HG02981 (cell line): ENCODE measurements at regions not wholly inside any gene's neighbourhood (a gene's known extent, or its start where the extent isn't known, plus 50 kb on each side); places are given as distances from the start of the nearest gene placed in this dataset.

Experiments used
- ATAC-seq: cut with Tn5 transposase; IDR thresholded peaks from one replicate; pipeline ENCODE4 v1.9.1; 2021; ENCODE audit warnings: mild to moderate bottlenecking, moderate library complexity; ENCODE audit not compliant: unreplicated experiment

GRCh38 chr9:82532504-82533180 is 530.3 kb downstream of the RASEF start:
- ATAC-seq = no peak

- ATAC-seq = no peak
Measured at GRCh38 chr9:82535432-82535998, 527.4 kb downstream of the RASEF start.

GRCh38 chr9:82538634-82539033 is 524.3 kb downstream of the RASEF start:
- no peak for ATAC-seq

- no peak for ATAC-seq
Measured at GRCh38 chr9:82539146-82539545, 523.8 kb downstream of the RASEF start.

GRCh38 chr9:82539856-82540579 is 522.9 kb downstream of the RASEF start:
- no peak for ATAC-seq

- no peak for ATAC-seq
Measured at GRCh38 chr9:82543726-82544125, 519.2 kb downstream of the RASEF start.

GRCh38 chr9:82546136-82546535 is 516.8 kb downstream of the RASEF start:
- ATAC-seq = no peak

- ATAC-seq = no peak
Measured at GRCh38 chr9:82547995-82548394, 514.9 kb downstream of the RASEF start.

GRCh38 chr9:82549174-82549821 is 513.6 kb downstream of the RASEF start:
- no peak for ATAC-seq

GRCh38 chr9:82552784-82553183 is 510.2 kb downstream of the RASEF start:
- no peak for ATAC-seq

- no peak for ATAC-seq
Measured at GRCh38 chr9:82553654-82554366, 509.1 kb downstream of the RASEF start.

GRCh38 chr9:82554381-82554780 is 508.6 kb downstream of the RASEF start:
- ATAC-seq = no peak

- no peak for ATAC-seq
Measured at GRCh38 chr9:82555031-82555430, 507.9 kb downstream of the RASEF start.

- ATAC-seq = no peak
Measured at GRCh38 chr9:82555431-82556051, 507.4 kb downstream of the RASEF start.

- ATAC-seq = no peak
Measured at GRCh38 chr9:82558346-82558745, 504.6 kb downstream of the RASEF start.

GRCh38 chr9:82558855-82559630 is 503.9 kb downstream of the RASEF start:
- no peak for ATAC-seq

GRCh38 chr9:82560036-82560435 is 502.9 kb downstream of the RASEF start:
- no peak for ATAC-seq

GRCh38 chr9:82560457-82560904 is 502.5 kb downstream of the RASEF start:
- no peak for ATAC-seq

- no peak for ATAC-seq
Measured at GRCh38 chr9:82563094-82563493, 499.8 kb downstream of the RASEF start.

GRCh38 chr9:82563841-82564240 is 499.1 kb downstream of the RASEF start:
- no peak for ATAC-seq
